H9 (cell line): ENCODE measurements at regions not wholly inside any gene's neighbourhood (a gene's known extent, or its start where the extent isn't known, plus 50 kb on each side); places are given as distances from the start of the nearest gene placed in this dataset.

ENCODE experiments used
- DNase-seq: peaks from one replicate; pipeline ENCODE4 v3.0.0-alpha.2; 2017
- H2AFZ ChIP-seq: one replicate; pipeline ENCODE4 v1.6.1; 2013; ENCODE audit warnings: mild to moderate bottlenecking, low read length, control low read depth, moderate library complexity
- H2AK5ac ChIP-seq: 2 replicates; pipeline ENCODE4 v1.6.1; 2013; ENCODE audit warnings: low read length, control low read depth, mixed read lengths; ENCODE audit not compliant: insufficient read length
- H2BK120ac ChIP-seq: one replicate; pipeline ENCODE4 v1.6.1; 2013; ENCODE audit warnings: low read depth, mild to moderate bottlenecking, low read length, control low read depth, inconsistent platforms; ENCODE audit not compliant: poor library complexity, severe bottlenecking
- H2BK12ac ChIP-seq: 2 replicates; pipeline ENCODE4 v1.6.1; 2013; ENCODE audit warnings: low read length, control low read depth, mixed read lengths, low read depth; ENCODE audit not compliant: insufficient read length
- H2BK15ac ChIP-seq: 2 replicates; pipeline ENCODE4 v1.6.1; 2013; ENCODE audit warnings: low read depth, low read length, control low read depth
- H2BK20ac ChIP-seq: one replicate; pipeline ENCODE4 v1.6.1; 2013; ENCODE audit warnings: low read depth, mild to moderate bottlenecking, low read length, control low read depth, inconsistent platforms; ENCODE audit not compliant: poor library complexity, severe bottlenecking
- H2BK5ac ChIP-seq: 2 replicates; pipeline ENCODE4 v1.6.1; 2013; ENCODE audit warnings: low read length, control low read depth, mixed read lengths; ENCODE audit not compliant: insufficient read length
- H3K14ac ChIP-seq: 2 replicates; pipeline ENCODE4 v1.6.1; 2013; ENCODE audit warnings: low read length, control low read depth; ENCODE audit not compliant: insufficient read depth
- H3K18ac ChIP-seq: 2 replicates; pipeline ENCODE4 v1.6.1; 2013; ENCODE audit warnings: low read depth, mild to moderate bottlenecking, mixed read lengths, low read length, control low read depth; ENCODE audit not compliant: insufficient read length
- H3K23ac ChIP-seq: 2 replicates; pipeline ENCODE4 v1.6.1; 2013; ENCODE audit warnings: low read length, control low read depth, mixed read lengths, low read depth; ENCODE audit not compliant: insufficient read length
- H3K23me2 ChIP-seq: 2 replicates; pipeline ENCODE4 v1.6.1; 2013; ENCODE audit warnings: low read depth, mild to moderate bottlenecking, mixed read lengths, low read length, control low read depth; ENCODE audit not compliant: insufficient read length, poor library complexity, severe bottlenecking
- H3K27ac ChIP-seq: 2 replicates; pipeline ENCODE4 v1.5.1; 2013; ENCODE audit warnings: low read length, control low read depth, mixed read lengths, low read depth; ENCODE audit not compliant: insufficient read length
- H3K27me3 ChIP-seq: 2 replicates; pipeline ENCODE4 v1.6.1; 2013; ENCODE audit warnings: low read length, control low read depth, inconsistent platforms; ENCODE audit not compliant: insufficient read depth
- H3K4ac ChIP-seq: 2 replicates; pipeline ENCODE4 v1.6.1; 2013; ENCODE audit warnings: low read depth, mild to moderate bottlenecking, control low read depth, inconsistent platforms, low read length, moderate library complexity
- H3K4me1 ChIP-seq: 2 replicates; pipeline ENCODE4 v1.6.1; 2013; ENCODE audit warnings: low read length, control low read depth, inconsistent platforms; ENCODE audit not compliant: insufficient read depth
- H3K4me2 ChIP-seq: 2 replicates; pipeline ENCODE4 v1.6.1; 2013; ENCODE audit warnings: low read length, control low read depth, mixed read lengths; ENCODE audit not compliant: insufficient read length, insufficient read depth
- H3K56ac ChIP-seq: 2 replicates; pipeline ENCODE4 v1.6.1; 2013; ENCODE audit warnings: low read depth, mild to moderate bottlenecking, mixed read lengths, low read length, control low read depth; ENCODE audit not compliant: insufficient read length
- H3K79me1 ChIP-seq: 2 replicates; pipeline ENCODE4 v1.6.1; 2013; ENCODE audit warnings: low read depth, mild to moderate bottlenecking, moderate library complexity, low read length, control low read depth, inconsistent platforms; ENCODE audit not compliant: insufficient read depth, poor library complexity, severe bottlenecking
- H3K79me2 ChIP-seq: 2 replicates; pipeline ENCODE4 v1.6.1; 2013; ENCODE audit warnings: low read length, control low read depth, inconsistent platforms; ENCODE audit not compliant: insufficient read depth
- H3K9ac ChIP-seq: 2 replicates; pipeline ENCODE4 v1.6.1; 2013; ENCODE audit warnings: low read length, control low read depth, mixed read lengths; ENCODE audit not compliant: insufficient read length; ENCODE audit errors: extremely low read depth
- H3K9me3 ChIP-seq: one replicate; pipeline ENCODE4 v1.6.1; 2013; ENCODE audit warnings: low read depth, low read length, inconsistent platforms; ENCODE audit not compliant: control insufficient read depth
- H3T11ph ChIP-seq: one replicate; pipeline ENCODE4 v1.6.1; 2013; ENCODE audit warnings: mild to moderate bottlenecking, low read length, control low read depth, inconsistent platforms
- H4K20me1 ChIP-seq: one replicate; pipeline ENCODE4 v1.6.1; 2013; ENCODE audit not compliant: control insufficient read depth, insufficient read length, insufficient read depth
- H4K5ac ChIP-seq: 2 replicates; pipeline ENCODE4 v1.6.1; 2013; ENCODE audit warnings: low read depth, mild to moderate bottlenecking, mixed read lengths, low read length, control low read depth; ENCODE audit not compliant: insufficient read length
- H4K8ac ChIP-seq: replicated peaks from 2 replicates; pipeline ENCODE4 v1.6.1; 2013; ENCODE audit warnings: low read length, control low read depth, mixed read lengths, low read depth; ENCODE audit not compliant: insufficient read length
- H4K91ac ChIP-seq: 2 replicates; pipeline ENCODE4 v1.6.1; 2013; ENCODE audit warnings: low read depth, mild to moderate bottlenecking, moderate library complexity, mixed read lengths, low read length, control low read depth; ENCODE audit not compliant: insufficient read length
- H3K27ac Mint-ChIP-seq, 3 experiments: 2 replicates in 2 of 3; 3 replicates in 1 of 3; pipeline ENCODE4 v1.8.0; 2020 to 2021; ENCODE audit warnings: mixed read lengths in 3 of 3, mild to moderate bottlenecking in 1 of 3, moderate library complexity in 1 of 3
- H3K27me3 Mint-ChIP-seq: 2 replicates; pipeline ENCODE4 v1.8.0; 2021; ENCODE audit warnings: low read depth, mild to moderate bottlenecking, moderate library complexity, mixed read lengths
- H3K36me3 Mint-ChIP-seq, 3 experiments: 2 replicates in 2 of 3; 3 replicates in 1 of 3; pipeline ENCODE4 v1.8.0; 2020 to 2021; ENCODE audit warnings: low read depth in 3 of 3, mixed read lengths in 3 of 3; ENCODE audit not compliant: insufficient read depth in 1 of 3
- H3K4me1 Mint-ChIP-seq, 2 experiments: 2 replicates each; pipeline ENCODE4 v1.8.0; 2020; ENCODE audit warnings: mixed read lengths in 2 of 2
- H3K4me3 Mint-ChIP-seq, 2 experiments: 2 replicates in 1 of 2; 3 replicates in 1 of 2; pipeline ENCODE4 v1.8.0; 2020 to 2021; ENCODE audit warnings: mild to moderate bottlenecking in 2 of 2, mixed read lengths in 2 of 2, moderate library complexity in 1 of 2
- H3K9me3 Mint-ChIP-seq, 2 experiments: 2 replicates in 1 of 2; 3 replicates in 1 of 2; pipeline ENCODE4 v1.8.0; 2020; ENCODE audit warnings: mild to moderate bottlenecking in 2 of 2, mixed read lengths in 2 of 2, moderate library complexity in 1 of 2
- whole genome bisulfite sequencing: extraction: QIAGEN DNeasy Blood & Tissue Kit; methylation state at CpG from one replicate; pipeline ENCODE4 v1.1.7; 2013; ENCODE audit warnings: missing lambda C conversion rate, low lambda C conversion rate, mixed read lengths; ENCODE audit not compliant: insufficient read length; ENCODE audit errors: extremely low coverage; 5-methylcytosine and 5-hydroxymethylcytosine counted together
- TF ChIP-seq, protein P1 (sequence below): fragments of 200-600 bp; sonication (generic); conservative IDR thresholded peaks from 3 replicates; pipeline ENCODE4 v1.8.0; 2021; ENCODE audit warnings: antibody characterized with exemption, mild to moderate bottlenecking

DNA sequence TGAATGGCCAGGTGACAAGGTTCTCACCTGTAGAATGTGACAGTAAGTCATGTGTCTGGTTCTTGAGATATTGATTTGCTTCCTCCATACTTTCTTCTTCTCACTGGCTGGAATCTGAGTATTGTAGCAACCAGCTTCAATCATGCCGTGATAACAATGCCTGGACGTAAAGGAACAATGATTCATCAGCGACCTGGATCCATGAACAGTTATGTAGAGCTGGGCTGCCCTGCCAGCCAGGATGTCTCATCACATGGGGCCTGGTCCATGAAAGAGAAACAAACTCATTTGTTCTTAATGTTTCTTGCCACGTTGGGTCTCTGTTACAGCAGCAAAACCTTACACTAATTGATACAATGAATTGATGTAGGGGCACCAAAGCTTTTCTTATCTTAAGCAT, 627.2 kb downstream of the TOX3 start:
- Histone ChIP-seq H3K27ac (no peak overlapping the region), H3K4ac (no peak overlapping the region), H2BK12ac (no peak overlapping the region), H4K20me1 (no peaks in the 10 kb centered on the region), H2BK20ac (no peak overlapping the region), H3K14ac (no peak overlapping the region), H3K4me2 (no peak overlapping the region), H3K79me1 (no peaks in the 10 kb centered on the region), H2AK5ac (no peak overlapping the region), H3K79me2 (no peaks in the 10 kb centered on the region), H2BK120ac (no peak overlapping the region), H3K9me3 (no peaks in the 10 kb centered on the region), H3T11ph (no peak overlapping the region), H3K23ac (no peak overlapping the region), H3K23me2 (no peaks in the 10 kb centered on the region), H4K8ac (no peak overlapping the region), H3K18ac (no peak overlapping the region), H4K91ac (no peak overlapping the region), H3K4me1 (no peaks in the 10 kb centered on the region), H3K9ac (no peak overlapping the region), H2BK15ac (no peak overlapping the region), H3K56ac (no peak overlapping the region), H2BK5ac (no peak overlapping the region), H4K5ac (no peak overlapping the region), H2AFZ (no peak overlapping the region), H3K27me3 (no peaks in the 10 kb centered on the region)
- no CpG with 5 or more reads among the region's 4 CpGs for WGBS
- H3K4me1 Mint-ChIP-seq: no peaks in the 10 kb centered on the region
- no peak overlapping the region for H3K4me3 Mint-ChIP-seq
- no peaks in the 10 kb centered on the region; the same call in 1 of the 2 replicates for H3K27me3 Mint-ChIP-seq
- no peak for DNase-seq
- no peaks in the 10 kb centered on the region for H3K36me3 Mint-ChIP-seq
- H3K27ac Mint-ChIP-seq: no peak overlapping the region
- no peaks in the 10 kb centered on the region for H3K9me3 Mint-ChIP-seq
- TF ChIP-seq, protein P1, sequence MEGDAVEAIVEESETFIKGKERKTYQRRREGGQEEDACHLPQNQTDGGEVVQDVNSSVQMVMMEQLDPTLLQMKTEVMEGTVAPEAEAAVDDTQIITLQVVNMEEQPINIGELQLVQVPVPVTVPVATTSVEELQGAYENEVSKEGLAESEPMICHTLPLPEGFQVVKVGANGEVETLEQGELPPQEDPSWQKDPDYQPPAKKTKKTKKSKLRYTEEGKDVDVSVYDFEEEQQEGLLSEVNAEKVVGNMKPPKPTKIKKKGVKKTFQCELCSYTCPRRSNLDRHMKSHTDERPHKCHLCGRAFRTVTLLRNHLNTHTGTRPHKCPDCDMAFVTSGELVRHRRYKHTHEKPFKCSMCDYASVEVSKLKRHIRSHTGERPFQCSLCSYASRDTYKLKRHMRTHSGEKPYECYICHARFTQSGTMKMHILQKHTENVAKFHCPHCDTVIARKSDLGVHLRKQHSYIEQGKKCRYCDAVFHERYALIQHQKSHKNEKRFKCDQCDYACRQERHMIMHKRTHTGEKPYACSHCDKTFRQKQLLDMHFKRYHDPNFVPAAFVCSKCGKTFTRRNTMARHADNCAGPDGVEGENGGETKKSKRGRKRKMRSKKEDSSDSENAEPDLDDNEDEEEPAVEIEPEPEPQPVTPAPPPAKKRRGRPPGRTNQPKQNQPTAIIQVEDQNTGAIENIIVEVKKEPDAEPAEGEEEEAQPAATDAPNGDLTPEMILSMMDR: no peak
